T-helper 1 cell treated with Interleukin-12 subunit alpha and Interleukin-12 subunit beta and Interleukin-4 antibody, amounts not matched to agents 30 ng/mL and 1 ng/mL, for 36 hours (primary cell): ENCODE measurements at regions not wholly inside any gene's neighbourhood (a gene's known extent, or its start where the extent isn't known, plus 50 kb on each side); places are given as distances from the start of the nearest gene placed in this dataset.
"Not testable (repeated sequence)": the region's sequence is repeated elsewhere in the genome, so short reads cannot be mapped to it uniquely, and the experiment has no call there.

Source experiments
- intact Hi-C: fragments of 100-400 bp; cut with micrococcal nuclease; formaldehyde crosslinking; loops from one replicate; pipeline ENCODE4 v1.15.1; 2024

GRCh38 chr5:56310711-56311204 lies 77.6 kb upstream of the ANKRD55 start:
- intact Hi-C loops = no loop called here

- intact Hi-C loops = no loop called here
Observed at GRCh38 chr5:56309262-56309826, 76.2 kb upstream of the ANKRD55 start.

GRCh38 chr5:56307714-56308333 lies 74.7 kb upstream of the ANKRD55 start:
- intact Hi-C loops = no loop called here

GRCh38 chr5:56306433-56307150 lies 73.5 kb upstream of the ANKRD55 start:
- intact Hi-C loops = no loop called here

- intact Hi-C loops = no loop called here
Observed at GRCh38 chr5:56305001-56305950, 72.1 kb upstream of the ANKRD55 start.

GRCh38 chr5:56303511-56303910 lies 70.4 kb upstream of the ANKRD55 start:
- intact Hi-C loops = no loop called here

GRCh38 chr5:56302027-56302426 lies 68.9 kb upstream of the ANKRD55 start:
- intact Hi-C loops = no loop called here

- intact Hi-C loops = no loop called here
Observed at GRCh38 chr5:56301069-56301468, 67.9 kb upstream of the ANKRD55 start.

GRCh38 chr5:56299212-56299611 lies 66.1 kb upstream of the ANKRD55 start:
- intact Hi-C loops = no loop called here

GRCh38 chr5:56298336-56299090 lies 65.4 kb upstream of the ANKRD55 start:
- intact Hi-C loops = no loop called here

- intact Hi-C loops = no loop called here
Observed at GRCh38 chr5:56297851-56298250, 64.7 kb upstream of the ANKRD55 start.

- intact Hi-C loops = not testable (repeated sequence)
Observed at GRCh38 chr5:56295311-56295710, 62.2 kb upstream of the ANKRD55 start.

- intact Hi-C loops = no loop called here
Observed at GRCh38 chr5:56294354-56294753, 61.2 kb upstream of the ANKRD55 start.

- intact Hi-C loops = not testable (repeated sequence)
Observed at GRCh38 chr5:56292874-56293273, 59.7 kb upstream of the ANKRD55 start.

- intact Hi-C loops = no loop called here
Observed at GRCh38 chr5:56291661-56292374, 58.7 kb upstream of the ANKRD55 start.

GRCh38 chr5:56291079-56291643 lies 58.0 kb upstream of the ANKRD55 start:
- intact Hi-C loops = no loop called here

GRCh38 chr5:56290378-56291078 lies 57.4 kb upstream of the ANKRD55 start:
- intact Hi-C loops = no loop called here

- intact Hi-C loops = no loop called here
Observed at GRCh38 chr5:56289602-56289987, 56.5 kb upstream of the ANKRD55 start.
